GM23338 (cell line): ENCODE measurements at regions not wholly inside any gene's neighbourhood (a gene's known extent, or its start where the extent isn't known, plus 50 kb on each side); places are given as distances from the start of the nearest gene placed in this dataset.

Source experiments
- CREB1 ChIP-seq: fragments of 250-450 bp; sonication (Bioruptor Pico); IDR thresholded peaks from 2 replicates; pipeline ENCODE4 v1.5.0; 2020; ENCODE audit warnings: low read depth, mild to moderate bottlenecking, moderate library complexity
- EZH2phosphoT487 ChIP-seq: fragments of 200-600 bp; sonication (generic); IDR thresholded peaks from one replicate; pipeline ENCODE4 v1.8.1; 2018; ENCODE audit warnings: antibody characterized with exemption; ENCODE audit not compliant: unreplicated experiment
- JUNB ChIP-seq: IDR thresholded peaks from one replicate; pipeline ENCODE4 v1.6.1; 2016; ENCODE audit warnings: antibody characterized with exemption; ENCODE audit not compliant: unreplicated experiment
- REST ChIP-seq: IDR thresholded peaks from one replicate; pipeline ENCODE4 v1.6.1; 2018; ENCODE audit warnings: antibody characterized with exemption; ENCODE audit not compliant: unreplicated experiment
- TF ChIP-seq, protein P1 (sequence below), 2 experiments: fragments of 200-600 bp in 1 of 2; sonication (generic) in 1 of 2; conservative IDR thresholded peaks; 2 replicates each; pipeline versions ENCODE4 v1.5.1 to v1.6.1; 2016 to 2017; ENCODE audit warnings: antibody characterized with exemption in 2 of 2, low read depth in 2 of 2, mild to moderate bottlenecking in 2 of 2, moderate library complexity in 1 of 2

DNA sequence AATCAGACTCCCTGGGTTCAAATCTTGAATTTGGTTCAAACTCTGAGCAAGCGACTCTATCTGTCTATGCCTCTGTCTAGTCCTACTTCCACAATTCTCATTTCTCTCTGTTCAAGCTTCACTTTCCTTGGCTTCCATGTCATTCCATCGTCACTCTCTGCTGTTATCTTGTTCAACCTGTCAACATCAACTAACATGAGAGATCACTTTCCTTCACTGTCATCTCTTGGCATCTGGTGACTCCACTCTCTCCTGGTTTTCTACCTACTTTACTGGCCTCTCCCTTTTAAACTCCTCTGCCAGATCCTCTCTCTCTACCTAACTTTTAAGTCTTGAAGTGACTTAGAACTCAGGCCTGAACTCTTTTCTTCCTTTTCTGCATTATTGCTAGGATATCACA lies 240.2 kb downstream of the BCAT1 start:
- TF ChIP-seq, protein P1, sequence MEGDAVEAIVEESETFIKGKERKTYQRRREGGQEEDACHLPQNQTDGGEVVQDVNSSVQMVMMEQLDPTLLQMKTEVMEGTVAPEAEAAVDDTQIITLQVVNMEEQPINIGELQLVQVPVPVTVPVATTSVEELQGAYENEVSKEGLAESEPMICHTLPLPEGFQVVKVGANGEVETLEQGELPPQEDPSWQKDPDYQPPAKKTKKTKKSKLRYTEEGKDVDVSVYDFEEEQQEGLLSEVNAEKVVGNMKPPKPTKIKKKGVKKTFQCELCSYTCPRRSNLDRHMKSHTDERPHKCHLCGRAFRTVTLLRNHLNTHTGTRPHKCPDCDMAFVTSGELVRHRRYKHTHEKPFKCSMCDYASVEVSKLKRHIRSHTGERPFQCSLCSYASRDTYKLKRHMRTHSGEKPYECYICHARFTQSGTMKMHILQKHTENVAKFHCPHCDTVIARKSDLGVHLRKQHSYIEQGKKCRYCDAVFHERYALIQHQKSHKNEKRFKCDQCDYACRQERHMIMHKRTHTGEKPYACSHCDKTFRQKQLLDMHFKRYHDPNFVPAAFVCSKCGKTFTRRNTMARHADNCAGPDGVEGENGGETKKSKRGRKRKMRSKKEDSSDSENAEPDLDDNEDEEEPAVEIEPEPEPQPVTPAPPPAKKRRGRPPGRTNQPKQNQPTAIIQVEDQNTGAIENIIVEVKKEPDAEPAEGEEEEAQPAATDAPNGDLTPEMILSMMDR (conservative IDR thresholded peaks at IDR 0.05; ENCODE audit: low read depth in 2 of 2): no peak
- TF ChIP-seq REST: no peak
- TF ChIP-seq JUNB: no peak
- TF ChIP-seq EZH2phosphoT487: no peak
- no peak for TF ChIP-seq CREB1 (CRISPR knock-in tag)
